Right lobe of liver (tissue), 4 donors: ENCODE measurements at regions not wholly inside any gene's neighbourhood (a gene's known extent, or its start where the extent isn't known, plus 50 kb on each side); places are given as distances from the start of the nearest gene placed in this dataset.

ENCODE experiments used
- CTCF ChIP-seq, 4 donors: fragments of 200-600 bp in 3 of 4; fragments of 450-650 bp in 1 of 4; IDR thresholded peaks; one replicate each; pipeline versions ENCODE4 v1.5.1 to v1.8.0; 2016 to 2022; ENCODE audit warnings: antibody characterized with exemption in 4 of 4, mild to moderate bottlenecking in 2 of 4
- POLR2A ChIP-seq: fragments of 450-650 bp; IDR thresholded peaks from one replicate; pipeline ENCODE4 v1.6.1; 2017; ENCODE audit warnings: antibody characterized with exemption, mild to moderate bottlenecking
- donor health status: DM: no; HTN: no; CAD: no.
- donor health status: DM: no; HTN: no; CAD: no.
- donor health status: DM: no; HTN: yes; CAD: no.

- no peak for TF ChIP-seq CTCF (IDR thresholded peaks at IDR 0.05)
- no peak for TF ChIP-seq POLR2A
Measured at GRCh38 chr4:19958848-19959247, 292.9 kb upstream of the SLIT2 start.
